ENCODE measurements at regions not wholly inside any gene's neighbourhood (a gene's known extent, or its start where the extent isn't known, plus 50 kb on each side); places are given as distances from the start of the nearest gene placed in this dataset.

- TF ChIP-seq EZH2 (IDR thresholded peaks at IDR 0.05) (no peak), POLR2AphosphoS5 (IDR thresholded peaks at IDR 0.05; ENCODE audit: borderline replicate concordance, low read depth, low read length) (no peak), FOXP2 (optimal IDR thresholded peaks at IDR 0.05; ENCODE audit: control extremely low read depth, extremely low read length, insufficient read depth) (no peak)
Measured at GRCh38 chr7:68858497-68858896, 739.8 kb upstream of the AUTS2 start.
